ENCODE measurements at regions not wholly inside any gene's neighbourhood (a gene's known extent, or its start where the extent isn't known, plus 50 kb on each side); places are given as distances from the start of the nearest gene placed in this dataset.
"Not testable (repeated sequence)": the region's sequence is repeated elsewhere in the genome, so short reads cannot be mapped to it uniquely, and the experiment has no call there.

GRCh38 chr4:124922748-124923147, 210.2 kb upstream of the ANKRD50 start:
- TF ChIP-seq CTCF, POLR2A (IDR thresholded peaks at IDR 0.05): not testable (repeated sequence)

Measured in lower leg skin (tissue), 3 donors.